Activated CD8-positive, alpha-beta T cell treated with anti-CD3 and anti-CD28 coated beads for 36 hours (primary cell): ENCODE measurements at regions not wholly inside any gene's neighbourhood (a gene's known extent, or its start where the extent isn't known, plus 50 kb on each side); places are given as distances from the start of the nearest gene placed in this dataset.

Source experiments
- ATAC-seq: fragments of 200-7000 bp; cut with Tn5 transposase; one replicate; pipeline ENCODE4 v1.10.0; 2021; ENCODE audit warnings: mild to moderate bottlenecking, moderate library complexity
- CTCF ChIA-PET: fragments of 350-600 bp; sonication (Branson Sonifier 250); formaldehyde crosslinking; loops from one replicate; lab custom pipeline; 2021; ENCODE audit warnings: antibody characterized with exemption; lab: Charles Lee
- POLR2A ChIA-PET: fragments of 350-600 bp; sonication (Branson Sonifier 250); formaldehyde crosslinking; loops from one replicate; lab custom pipeline; 2021; ENCODE audit warnings: antibody characterized with exemption; lab: Charles Lee
- DNase-seq: peaks from one replicate; pipeline ENCODE4 v3.0.0-alpha.2; 2020
- H3K27ac Mint-ChIP-seq: one replicate; pipeline ENCODE4 v1.8.0; 2021; ENCODE audit warnings: mild to moderate bottlenecking, mixed read lengths
- H3K27me3 Mint-ChIP-seq: one replicate; pipeline ENCODE4 v1.8.0; 2021; ENCODE audit warnings: mixed read lengths
- H3K36me3 Mint-ChIP-seq: one replicate; pipeline ENCODE4 v1.8.0; 2021; ENCODE audit warnings: low read depth, mixed read lengths
- H3K4me1 Mint-ChIP-seq: one replicate; pipeline ENCODE4 v1.8.0; 2021; ENCODE audit warnings: low read depth, mixed read lengths
- H3K4me3 Mint-ChIP-seq: one replicate; pipeline ENCODE4 v1.8.0; 2021; ENCODE audit warnings: mild to moderate bottlenecking, moderate library complexity, mixed read lengths
- H3K9me3 Mint-ChIP-seq: one replicate; pipeline ENCODE4 v1.8.0; 2021; ENCODE audit warnings: mixed read lengths
- intact Hi-C: fragments of 100-400 bp; cut with micrococcal nuclease; formaldehyde crosslinking; loops from one replicate; pipeline ENCODE4 v1.10.0; 2022
- TF ChIP-seq, protein P1 (sequence below): fragments of 200-600 bp; IDR thresholded peaks from one replicate; pipeline ENCODE4 v1.8.0; 2022; ENCODE audit warnings: antibody characterized with exemption, mild to moderate bottlenecking

DNA sequence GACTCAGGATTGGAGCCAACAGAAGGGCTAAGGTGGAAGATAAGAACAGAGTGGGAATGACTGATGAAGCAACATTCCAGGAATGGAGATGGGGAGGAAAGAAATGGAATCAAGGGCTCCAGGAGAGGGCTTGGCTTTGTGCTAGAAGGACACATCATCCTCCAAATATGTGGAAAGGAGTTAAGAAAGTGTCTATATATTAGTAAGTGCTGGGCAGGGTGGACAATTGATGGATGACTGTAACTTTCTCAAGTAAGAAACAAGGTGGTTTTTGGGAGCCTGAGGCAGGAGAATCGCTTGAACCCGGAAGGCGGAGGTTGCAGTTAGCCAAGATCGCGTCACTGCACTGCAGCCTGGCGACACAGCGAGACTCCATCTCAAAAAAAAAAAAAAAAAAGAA lies 71.6 kb upstream of the NFKB1 start:
- Mint-ChIP-seq H3K27me3 (no peaks in the 10 kb centered on the region), H3K36me3 (peaks cover 6% of the 10 kb centered on the region), H3K27ac (no peak overlapping the region), H3K9me3 (peaks cover 1% of the 10 kb centered on the region), H3K4me3 (no peak overlapping the region), H3K4me1 (peaks cover 11% of the 10 kb centered on the region)
- CTCF ChIA-PET, result interaction anchor here (1.2 to 2.1 kb wide), 7 partner anchors 12 to 198 kb away, joined by 3 to 13 read pairs (median 4); partner anchors contain the start of gene SLC39A8
- no peak for DNase-seq
- TF ChIP-seq, protein P1, sequence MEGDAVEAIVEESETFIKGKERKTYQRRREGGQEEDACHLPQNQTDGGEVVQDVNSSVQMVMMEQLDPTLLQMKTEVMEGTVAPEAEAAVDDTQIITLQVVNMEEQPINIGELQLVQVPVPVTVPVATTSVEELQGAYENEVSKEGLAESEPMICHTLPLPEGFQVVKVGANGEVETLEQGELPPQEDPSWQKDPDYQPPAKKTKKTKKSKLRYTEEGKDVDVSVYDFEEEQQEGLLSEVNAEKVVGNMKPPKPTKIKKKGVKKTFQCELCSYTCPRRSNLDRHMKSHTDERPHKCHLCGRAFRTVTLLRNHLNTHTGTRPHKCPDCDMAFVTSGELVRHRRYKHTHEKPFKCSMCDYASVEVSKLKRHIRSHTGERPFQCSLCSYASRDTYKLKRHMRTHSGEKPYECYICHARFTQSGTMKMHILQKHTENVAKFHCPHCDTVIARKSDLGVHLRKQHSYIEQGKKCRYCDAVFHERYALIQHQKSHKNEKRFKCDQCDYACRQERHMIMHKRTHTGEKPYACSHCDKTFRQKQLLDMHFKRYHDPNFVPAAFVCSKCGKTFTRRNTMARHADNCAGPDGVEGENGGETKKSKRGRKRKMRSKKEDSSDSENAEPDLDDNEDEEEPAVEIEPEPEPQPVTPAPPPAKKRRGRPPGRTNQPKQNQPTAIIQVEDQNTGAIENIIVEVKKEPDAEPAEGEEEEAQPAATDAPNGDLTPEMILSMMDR, result no peak
- intact Hi-C loops, result no loop called here
- POLR2A ChIA-PET, result interaction anchor here (1.4 kb wide), 1 partner anchor 14 kb away, joined by 3 read pairs; no protein-coding TSS in a partner anchor
- ATAC-seq, result no peak

DNA sequence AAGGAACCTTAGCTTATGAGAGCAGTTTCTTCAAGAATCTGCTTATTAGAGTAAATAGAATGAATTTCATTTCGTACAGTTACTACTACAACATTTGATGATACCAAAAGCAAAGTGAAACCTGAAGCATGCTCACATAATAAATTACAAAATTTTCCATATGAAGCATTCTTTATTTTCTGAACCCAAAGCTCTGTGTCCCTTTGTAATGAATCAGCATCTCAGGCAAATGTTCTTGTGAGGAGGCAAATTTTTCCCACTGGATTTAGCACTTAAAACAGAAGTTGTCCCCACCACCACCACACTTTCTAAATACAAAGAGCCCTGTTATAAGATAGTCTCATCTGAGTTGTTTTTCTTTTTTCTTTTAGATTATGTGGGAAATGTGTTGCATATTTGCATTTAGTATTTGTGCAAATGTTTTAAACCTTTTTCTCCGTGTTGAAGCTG lies 70.7 kb upstream of the NFKB1 start:
- H3K4me3 Mint-ChIP-seq, result peak overlapping the region; percentile 84
- peak overlapping the region; percentile 88 for H3K27ac Mint-ChIP-seq
- ATAC-seq, result no peak
- H3K36me3 Mint-ChIP-seq, result peaks cover 6% of the 10 kb centered on the region
- peaks cover 11% of the 10 kb centered on the region for H3K4me1 Mint-ChIP-seq
- H3K27me3 Mint-ChIP-seq, result no peaks in the 10 kb centered on the region
- H3K9me3 Mint-ChIP-seq, result peaks cover 3% of the 10 kb centered on the region
- POLR2A ChIA-PET, result interaction anchor here (1.4 kb wide), 2 partner anchors 15 to 85 kb away, joined by 3 to 12 read pairs; partner anchors contain the start of gene SLC39A8
- DNase-seq, result no peak
- intact Hi-C loops, result loop anchor here (2.0 to 10.0 kb wide), 4 partner anchors 86 to 664 kb away; partner anchors contain the start of genes BDH2 and SLC39A8
- TF ChIP-seq, protein P1, result no peak
- CTCF ChIA-PET, result interaction anchor here (0.6 to 2.1 kb wide), 28 partner anchors 9 to 1839 kb away, joined by 3 to 13 read pairs (median 3); partner anchors contain the start of genes BDH2, MANBA and SLC39A8

DNA sequence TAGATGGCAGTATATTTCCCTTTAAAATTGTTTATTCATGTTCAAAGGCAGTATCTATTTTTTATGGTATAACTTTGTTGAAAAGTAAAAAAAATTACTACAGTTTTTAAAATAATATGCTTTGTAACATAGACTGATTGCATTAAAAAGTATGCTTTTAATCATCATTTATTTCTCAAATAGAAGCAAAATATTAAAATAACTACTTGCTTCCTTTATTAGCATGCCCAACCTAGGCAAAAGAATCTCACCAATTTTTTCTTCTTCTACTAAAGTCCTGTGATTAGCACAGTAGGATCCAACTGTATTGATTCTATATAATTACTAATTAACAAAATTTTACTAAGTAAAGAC lies 69.6 kb upstream of the NFKB1 start:
- Mint-ChIP-seq H3K27ac (no peak overlapping the region), H3K4me3 (no peak overlapping the region), H3K4me1 (peaks cover 11% of the 10 kb centered on the region), H3K9me3 (peaks cover 3% of the 10 kb centered on the region), H3K27me3 (no peaks in the 10 kb centered on the region), H3K36me3 (peaks cover 6% of the 10 kb centered on the region)
- ChIA-PET POLR2A (no interaction called here), CTCF (interaction anchor here (0.9 to 2.1 kb wide), 11 partner anchors 14 to 660 kb away, joined by 3 to 13 read pairs (median 4); partner anchors contain the start of gene SLC39A8)
- intact Hi-C loops, result loop anchor here (2.0 to 10.0 kb wide), 4 partner anchors 87 to 663 kb away; partner anchors contain the start of genes BDH2 and SLC39A8
- TF ChIP-seq, protein P1, result peak; percentile 50
- no peak for ATAC-seq
- no peak for DNase-seq

DNA sequence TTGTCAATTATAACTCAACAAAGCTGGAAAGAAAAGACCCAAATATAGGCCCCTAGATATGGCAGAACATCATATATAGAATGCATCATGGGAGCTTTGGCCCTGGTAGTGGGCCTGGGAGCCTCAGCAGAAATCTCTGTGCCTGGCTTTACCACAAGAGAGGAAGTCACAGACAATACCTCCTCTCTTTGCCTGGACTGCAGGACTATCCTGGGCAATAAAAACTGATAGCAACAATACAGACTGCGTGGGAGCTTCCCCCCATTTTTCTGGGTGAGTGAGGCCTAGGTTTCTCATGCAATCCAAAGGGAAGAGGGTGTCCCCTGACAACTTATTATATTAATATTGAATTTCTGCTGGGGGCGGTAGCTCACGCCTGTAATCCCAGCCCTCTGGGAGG lies 64.0 kb upstream of the NFKB1 start:
- ATAC-seq (no peak), DNase-seq (no peak)
- Mint-ChIP-seq H3K27me3 (no peaks in the 10 kb centered on the region), H3K4me1 (no peaks in the 10 kb centered on the region), H3K36me3 (no peaks in the 10 kb centered on the region), H3K27ac (no peak overlapping the region), H3K4me3 (no peak overlapping the region), H3K9me3 (peaks cover 3% of the 10 kb centered on the region)
- ChIA-PET POLR2A (no interaction called here), CTCF (interaction anchor here (0.6 to 1.5 kb wide), 4 partner anchors 11 to 663 kb away, joined by 3 read pairs; partner anchors contain the start of gene BDH2)
- intact Hi-C loops, result loop anchor here (10.0 kb wide), 1 partner anchor 658 kb away; the partner anchor contains the start of gene BDH2
- TF ChIP-seq, protein P1, result no peak
